COR-L47 (cell line): ENCODE measurements at regions not wholly inside any gene's neighbourhood (a gene's known extent, or its start where the extent isn't known, plus 50 kb on each side); places are given as distances from the start of the nearest gene placed in this dataset.

Experiments used
- DNase-seq: peaks from one replicate; lab custom pipeline; 2025; lab: John Stamatoyannopoulos, UW

DNA sequence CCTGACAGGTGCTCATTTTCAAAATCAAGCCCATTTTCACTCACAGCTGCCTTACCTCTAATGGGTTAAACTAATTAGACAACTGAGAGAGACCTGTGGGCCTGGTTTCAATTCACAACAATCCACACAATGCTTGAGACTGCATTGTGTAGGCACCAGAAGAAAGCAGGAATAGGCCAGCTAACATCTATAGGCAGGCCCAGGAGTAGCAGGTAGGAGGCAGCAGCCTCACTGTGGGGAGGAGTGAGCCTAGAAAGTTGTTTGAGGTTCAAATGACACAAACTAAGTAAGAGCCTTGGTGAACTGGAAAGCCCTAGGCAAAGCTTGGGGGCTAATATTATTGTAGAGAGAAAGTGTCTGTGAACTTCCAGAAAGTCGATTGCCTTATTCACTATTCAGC, 289.5 kb upstream of the CCDC196 start:
- no peak for DNase-seq

DNA sequence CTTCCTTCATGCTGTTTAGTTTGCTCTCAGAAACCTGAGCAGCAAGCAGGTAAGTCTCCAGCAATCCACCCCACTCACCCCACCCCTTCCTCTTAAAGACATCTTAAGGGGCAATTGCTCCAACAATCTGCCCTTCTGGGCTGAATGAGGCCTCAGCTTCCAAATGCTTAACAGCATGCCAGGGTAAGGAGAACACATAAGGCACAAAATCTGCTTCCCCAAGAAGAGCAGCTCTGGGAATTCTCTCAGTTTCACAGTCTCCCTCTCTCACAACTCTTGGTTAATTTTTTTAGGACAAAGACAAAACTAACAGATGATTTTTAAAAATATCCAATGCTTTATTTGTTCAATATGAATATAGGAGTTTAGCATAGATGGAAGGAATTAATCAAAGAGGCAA, 288.9 kb upstream of the CCDC196 start:
- no peak for DNase-seq

DNA sequence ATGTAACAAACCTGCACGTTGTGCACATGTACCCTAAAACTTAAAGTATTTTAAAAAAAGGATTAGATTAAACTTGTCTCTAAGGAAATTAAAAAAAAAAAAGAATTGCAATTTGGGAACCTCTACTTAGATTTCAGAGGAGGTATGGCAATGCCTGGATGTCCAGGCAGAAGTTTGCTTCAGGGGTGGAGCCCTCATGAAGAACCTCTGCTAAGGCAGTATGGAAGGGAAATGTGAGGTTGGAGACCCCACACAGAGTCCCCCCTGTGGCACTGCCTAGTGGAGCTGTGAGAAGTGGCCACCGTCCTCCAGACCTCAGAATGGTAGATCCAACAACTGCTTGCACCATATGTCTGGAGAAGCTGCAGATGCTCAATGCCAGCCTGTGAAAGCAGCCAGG, 279.6 kb upstream of the CCDC196 start:
- no peak for DNase-seq

DNA sequence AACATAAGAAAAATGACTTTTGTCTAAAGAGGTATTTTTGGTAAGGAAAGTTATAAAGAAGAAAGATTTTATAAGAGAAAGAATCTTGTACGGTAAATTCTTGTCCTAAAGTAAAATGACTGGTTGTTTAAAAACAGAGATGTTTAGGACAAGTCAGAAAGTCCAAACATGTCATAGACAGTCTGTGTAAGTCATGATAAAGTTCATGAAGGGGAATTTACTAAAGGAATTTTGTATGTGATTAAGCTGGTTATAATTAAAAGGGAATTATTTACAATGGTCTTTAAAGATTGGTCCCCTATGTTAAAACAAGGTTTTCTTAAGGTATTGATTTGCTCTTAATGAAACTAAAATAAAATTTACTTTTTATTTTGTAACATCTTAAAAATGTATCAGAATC, 269.4 kb upstream of the CCDC196 start:
- no peak for DNase-seq

DNA sequence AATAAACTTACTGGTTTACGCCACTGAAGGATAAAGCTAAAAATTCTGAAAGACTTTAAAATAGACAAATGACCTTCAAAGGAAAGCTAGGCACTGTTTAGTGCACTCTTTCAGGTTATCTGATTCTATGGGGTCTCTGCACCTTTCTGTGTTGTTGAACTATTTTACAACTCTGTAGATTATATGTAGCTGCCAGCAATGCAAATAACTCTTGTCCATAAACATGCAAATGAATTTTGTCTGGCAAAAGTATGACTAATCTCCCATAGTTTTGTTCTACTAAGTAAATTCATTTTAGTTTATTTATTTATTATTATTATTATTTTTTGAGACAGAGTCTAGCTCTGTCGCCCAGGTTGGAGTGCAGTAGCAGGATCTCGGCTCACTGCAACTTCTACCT, 266.3 kb upstream of the CCDC196 start:
- DNase-seq = no peak

DNA sequence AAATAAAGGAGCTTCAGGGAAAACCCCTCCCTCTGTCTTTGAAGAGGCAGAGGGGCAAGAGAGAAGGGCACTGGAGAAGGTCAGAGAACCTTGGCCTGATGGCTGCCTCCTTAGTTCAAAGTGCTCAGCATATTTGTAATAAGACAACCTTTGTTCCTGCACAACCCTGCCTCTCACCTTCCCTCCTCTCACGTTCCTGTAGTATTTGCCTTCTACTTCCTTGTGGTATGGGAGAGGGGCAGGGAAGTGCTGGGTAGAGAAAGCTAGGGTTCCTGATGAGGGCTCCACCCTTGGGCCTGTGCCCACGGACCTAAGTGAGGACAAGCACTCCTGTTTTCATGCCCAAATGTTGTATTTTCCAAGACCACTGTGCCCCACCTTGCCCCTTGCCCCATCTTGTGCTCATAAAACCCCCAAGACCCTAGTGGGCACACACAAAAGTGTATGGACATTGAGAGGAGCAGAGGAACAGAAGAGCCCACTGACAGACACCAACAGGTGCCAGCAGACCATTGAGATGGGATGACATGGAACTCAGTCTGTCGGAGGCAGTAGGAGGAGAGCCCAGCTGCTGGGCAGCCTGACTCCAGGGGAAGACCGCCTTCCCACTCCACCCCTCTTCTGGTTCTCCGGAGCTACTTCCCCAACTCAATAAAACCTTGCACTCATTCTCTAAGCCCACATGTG, 261.5 kb upstream of the CCDC196 start:
- no peak for DNase-seq

DNA sequence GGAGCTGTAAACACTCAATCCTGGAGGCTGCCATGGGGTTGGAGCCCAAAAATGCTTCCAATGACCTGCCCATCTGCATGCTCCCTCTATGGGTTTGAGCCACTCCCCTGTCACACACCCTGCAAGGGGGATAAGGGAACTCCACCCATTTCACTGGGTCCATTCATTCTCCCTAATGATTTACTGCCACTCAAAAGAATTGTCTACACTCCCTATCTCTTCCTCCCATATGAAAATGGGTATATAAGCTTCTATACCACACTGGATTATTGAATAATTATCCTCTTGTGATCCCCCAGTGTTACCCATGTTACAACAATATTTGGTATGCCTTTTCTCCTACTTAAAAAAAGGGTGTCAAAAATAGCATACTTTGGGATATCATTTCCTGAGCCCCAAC, 260.8 kb upstream of the CCDC196 start:
- DNase-seq = no peak

DNA sequence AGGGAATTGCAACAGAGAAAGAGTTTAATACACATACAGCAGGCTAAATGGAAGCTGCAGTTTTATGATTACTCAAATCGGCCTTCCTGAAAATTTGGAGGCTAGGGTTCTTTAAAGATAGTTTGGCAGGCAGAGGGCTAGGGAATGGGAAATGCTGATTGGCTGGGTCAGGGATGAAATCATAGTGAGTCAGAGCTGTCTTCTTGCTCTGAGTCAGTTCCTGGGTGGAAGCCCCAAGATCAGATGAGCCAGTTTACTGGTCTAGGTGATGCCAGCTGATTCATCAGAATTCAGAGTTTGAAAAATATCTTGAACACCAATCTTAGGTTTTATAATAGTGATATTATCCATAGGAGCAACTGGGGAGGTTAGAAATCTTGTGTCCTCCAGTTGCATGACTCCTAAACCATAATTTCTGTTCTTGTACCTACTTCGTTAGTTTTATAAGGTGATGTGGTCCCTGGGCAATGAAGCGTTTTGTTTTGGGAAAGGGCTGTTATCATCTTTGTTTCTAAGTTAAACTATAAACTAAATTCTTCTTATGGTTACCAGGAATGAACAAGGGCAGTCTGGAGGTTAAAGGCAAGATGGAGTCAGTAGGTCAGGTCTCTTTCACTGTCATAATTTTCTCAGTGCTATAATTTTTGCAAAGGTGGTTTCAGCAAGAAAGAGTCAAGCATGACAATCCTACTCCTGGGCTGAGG, 257.8 kb upstream of the CCDC196 start:
- DNase-seq = no peak

DNA sequence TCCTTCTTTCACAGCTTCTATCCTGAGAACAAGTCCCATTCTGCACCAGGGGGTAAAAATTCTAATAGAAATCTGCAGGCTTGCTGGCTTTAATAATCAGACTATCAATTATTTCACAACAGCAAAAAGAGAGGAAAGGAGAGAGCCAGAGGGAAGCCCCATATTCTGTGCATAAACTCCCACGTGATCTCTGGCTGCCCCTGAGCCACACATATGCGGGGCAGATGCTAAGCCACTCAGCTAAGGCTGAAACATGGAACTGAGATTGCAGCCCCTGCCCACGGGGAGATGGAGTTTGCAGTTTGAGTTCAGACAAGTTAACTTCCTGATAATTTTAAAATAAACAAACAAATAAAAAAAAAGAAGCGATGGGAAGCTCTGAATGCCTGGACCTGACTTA, 254.4 kb upstream of the CCDC196 start:
- no peak for DNase-seq

DNA sequence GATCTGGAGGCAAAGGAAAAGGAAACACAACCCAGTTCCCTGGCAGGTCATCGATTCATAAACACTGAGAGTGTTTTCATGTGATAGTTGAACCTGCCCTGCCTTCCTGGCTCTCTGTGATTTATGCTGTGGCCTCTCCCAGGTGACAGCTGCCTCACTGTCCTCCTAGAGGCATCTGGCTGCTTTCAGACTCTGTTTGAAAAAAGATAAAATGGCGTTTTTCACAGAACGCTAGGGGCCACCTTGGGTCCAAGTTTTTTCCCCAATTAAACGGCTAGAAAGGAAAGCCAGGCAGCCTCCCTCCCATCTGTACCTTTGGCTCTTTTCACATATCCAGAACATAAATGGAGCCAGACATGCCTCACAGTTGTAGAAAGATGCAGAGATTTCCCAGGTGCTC, 252.6 kb upstream of the CCDC196 start:
- DNase-seq = no peak

DNA sequence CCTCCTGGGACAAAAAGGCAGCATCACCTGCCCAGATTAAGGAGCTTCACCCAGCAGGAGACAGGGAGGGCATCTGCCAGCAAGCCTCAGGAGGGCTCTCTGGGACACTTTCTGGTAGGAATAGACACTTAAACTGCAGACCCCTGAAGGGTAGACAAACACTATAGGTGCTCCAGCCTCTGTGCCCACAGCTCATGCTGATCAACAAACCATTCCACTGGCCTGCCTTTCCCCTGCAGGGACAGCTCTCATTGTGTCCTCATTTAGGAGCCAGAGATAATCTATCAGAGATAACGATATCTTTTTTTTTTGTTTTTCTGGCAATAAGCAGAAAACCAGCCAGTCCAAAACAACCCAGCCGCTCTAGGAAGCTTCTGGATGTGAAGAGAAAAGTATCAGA, 251.8 kb upstream of the CCDC196 start:
- DNase-seq = no peak

DNA sequence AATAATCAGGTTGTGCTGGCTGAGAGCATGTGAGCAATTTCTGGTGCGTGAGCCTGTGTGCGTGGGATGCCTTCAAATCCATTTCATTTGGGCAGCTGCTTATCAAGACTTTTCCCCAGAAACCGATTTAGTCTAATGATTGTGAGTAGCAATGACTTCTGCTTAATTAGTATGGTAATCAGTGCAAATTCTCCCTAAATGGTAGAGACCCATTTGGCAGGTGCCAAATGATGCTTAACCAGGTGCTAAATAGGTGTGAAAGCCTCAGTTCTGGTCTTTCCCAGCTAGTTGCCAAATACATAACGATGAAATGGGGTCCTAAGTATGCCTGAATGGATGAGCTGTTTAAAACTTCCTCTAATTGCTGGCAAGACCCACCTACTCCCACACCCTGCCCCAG, 248.4 kb upstream of the CCDC196 start:
- no peak for DNase-seq

DNA sequence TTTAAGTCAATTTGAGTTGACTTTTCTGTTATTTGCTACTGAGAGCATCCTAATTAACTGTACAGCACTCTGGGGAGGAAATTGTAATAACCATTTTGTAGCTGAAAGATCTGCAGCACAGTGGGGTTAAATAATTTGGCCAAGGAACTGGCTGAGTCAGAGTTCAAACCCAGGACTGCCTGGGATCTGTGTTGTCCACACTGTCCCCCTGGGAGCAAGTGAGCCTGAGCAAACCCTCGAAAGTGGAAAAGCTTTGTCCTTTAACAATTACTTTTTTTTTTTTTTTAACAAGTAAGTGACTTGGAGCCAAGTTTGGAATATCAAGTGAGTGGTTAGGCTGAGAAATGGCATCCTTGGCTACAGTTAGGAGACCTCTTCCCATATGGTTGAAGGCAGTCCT, 247.2 kb upstream of the CCDC196 start:
- DNase-seq = no peak

DNA sequence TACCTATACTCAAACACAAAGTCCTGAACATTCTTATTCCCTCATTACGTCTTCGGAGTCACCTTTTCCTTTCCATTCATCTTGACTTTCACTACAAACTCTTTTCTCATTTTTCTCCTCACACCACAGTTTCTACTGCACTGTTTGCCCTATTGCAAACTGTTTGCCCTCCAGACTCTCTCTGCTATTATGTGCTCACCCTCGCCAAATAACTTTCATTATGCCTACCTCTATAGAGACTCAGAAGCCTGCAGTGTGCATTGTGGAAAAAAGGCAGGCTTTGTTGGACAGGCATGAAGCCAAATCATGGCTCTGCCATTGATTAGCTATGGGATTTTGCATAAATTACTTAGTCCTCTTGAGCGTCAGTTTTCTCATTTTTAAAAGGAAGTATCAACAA, 246.6 kb upstream of the CCDC196 start:
- DNase-seq = no peak

DNA sequence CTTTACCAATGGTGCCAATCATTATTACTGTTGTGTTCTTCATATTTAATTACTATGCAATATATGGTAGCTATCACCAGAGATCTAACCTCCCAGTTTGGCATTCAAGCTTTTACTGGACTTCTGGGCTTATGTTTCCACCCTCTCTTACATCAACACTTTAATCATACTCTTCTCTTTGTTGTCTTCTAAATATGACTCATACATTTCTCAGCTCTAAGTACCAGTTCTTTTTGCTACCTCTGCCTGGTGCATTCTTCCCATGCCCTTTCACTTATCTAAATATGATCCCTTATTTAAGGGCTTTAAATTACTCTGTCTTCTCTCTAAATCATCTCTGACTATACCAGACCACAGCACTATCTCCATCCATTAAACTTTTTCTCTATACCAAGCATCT, 246.1 kb upstream of the CCDC196 start:
- DNase-seq = no peak

DNA sequence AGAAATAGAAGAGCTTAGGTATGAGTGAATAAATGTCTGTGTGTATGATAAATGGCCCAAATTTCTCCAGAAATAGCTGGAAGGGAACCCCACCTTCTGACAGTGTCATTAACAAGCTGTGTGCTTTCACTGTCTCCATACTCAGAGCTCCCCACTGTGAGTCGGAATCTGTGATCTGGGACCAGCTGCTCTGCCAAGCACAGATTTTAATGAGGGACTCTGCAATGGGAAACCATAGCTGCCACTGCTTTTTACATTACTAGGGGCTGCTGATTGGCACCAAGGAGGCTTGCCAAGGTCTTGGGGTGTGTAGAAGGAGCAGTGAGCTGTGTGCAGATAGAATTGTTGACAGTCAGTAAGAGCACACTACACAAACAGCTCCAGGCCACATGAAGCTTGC, 244.2 kb upstream of the CCDC196 start:
- no peak for DNase-seq

DNA sequence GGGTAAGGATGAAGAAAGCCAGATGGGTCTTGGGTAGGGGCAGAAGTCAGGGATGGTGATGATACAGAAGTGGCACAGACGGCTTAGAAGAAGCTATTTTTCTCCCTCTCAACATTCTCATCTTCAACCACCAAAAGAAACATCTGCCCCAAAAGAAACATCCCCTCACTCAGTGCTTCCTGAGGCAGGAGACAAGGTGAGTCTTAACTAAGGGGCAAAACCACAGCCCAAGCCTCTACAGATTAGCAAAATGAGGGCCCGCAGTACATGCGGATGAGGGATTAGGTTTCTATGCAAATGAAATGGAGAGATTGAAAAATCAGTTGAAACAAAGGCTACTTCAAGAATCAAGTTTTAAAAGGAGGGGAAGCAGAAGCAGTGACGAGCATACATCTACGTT, 241.3 kb upstream of the CCDC196 start:
- no peak for DNase-seq

DNA sequence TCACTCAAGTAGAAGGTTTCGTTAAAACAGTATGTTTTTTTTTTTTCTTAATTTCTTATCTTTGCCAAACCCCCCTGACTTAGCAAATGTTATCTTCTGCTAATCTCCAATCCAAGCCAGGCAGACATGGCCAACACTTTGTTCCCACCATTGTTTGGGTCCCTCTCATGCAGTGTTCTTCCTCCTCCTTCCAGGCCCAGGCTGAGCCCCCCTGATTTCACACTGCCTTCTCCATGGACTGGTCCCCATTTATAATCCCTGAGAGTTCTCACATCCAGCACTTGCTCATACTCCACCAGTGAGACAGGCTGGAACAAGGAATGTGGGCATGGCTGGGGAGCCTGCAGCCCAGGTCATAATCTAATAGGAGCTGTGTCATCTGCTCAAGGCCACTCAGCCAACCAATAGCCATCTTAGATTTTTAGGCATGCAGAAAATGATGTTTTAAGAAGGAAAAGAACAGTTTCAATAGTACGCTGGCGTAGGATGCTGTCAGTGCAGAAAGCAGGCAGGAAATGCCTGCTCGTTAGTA, 238.4 kb upstream of the CCDC196 start:
- no peak for DNase-seq

DNA sequence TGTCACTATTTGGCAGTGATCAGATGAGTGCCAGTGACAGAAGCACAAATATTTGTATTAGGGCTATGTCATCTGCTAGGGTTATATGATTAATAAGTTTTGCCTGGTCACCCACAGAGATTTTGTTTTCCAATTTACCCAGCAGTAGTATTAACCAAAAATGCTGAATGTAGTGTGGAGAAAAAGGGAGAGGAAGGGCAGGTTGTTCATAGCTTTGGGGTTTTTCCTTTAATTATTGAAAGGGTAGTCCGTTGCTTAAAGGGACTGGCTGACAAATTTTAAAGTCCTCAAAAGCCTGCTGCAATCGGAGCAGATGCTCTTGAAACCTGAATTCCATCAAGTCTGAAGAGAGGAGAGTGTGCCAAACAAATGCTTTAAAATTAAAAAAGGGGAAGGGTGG, 237.9 kb upstream of the CCDC196 start:
- DNase-seq = no peak

DNA sequence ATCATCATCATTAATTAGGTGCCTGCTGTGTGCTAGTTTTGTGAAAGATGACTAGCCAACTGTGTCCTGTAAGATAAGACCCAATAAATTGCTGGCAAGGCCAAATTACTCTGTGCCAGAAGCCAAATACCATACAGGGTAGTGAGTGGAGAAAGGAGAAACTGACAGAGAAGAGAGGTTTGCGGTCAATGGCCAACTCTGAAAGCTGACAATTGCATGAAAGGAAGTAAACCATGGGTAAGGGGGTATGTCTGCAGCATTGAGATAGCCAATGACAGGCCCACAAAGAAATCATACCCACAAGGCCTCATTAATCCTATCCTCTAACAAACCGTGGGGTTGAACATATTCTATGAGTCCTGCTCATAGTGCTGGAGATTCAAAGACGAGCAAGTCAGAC, 236.6 kb upstream of the CCDC196 start:
- no peak for DNase-seq

DNA sequence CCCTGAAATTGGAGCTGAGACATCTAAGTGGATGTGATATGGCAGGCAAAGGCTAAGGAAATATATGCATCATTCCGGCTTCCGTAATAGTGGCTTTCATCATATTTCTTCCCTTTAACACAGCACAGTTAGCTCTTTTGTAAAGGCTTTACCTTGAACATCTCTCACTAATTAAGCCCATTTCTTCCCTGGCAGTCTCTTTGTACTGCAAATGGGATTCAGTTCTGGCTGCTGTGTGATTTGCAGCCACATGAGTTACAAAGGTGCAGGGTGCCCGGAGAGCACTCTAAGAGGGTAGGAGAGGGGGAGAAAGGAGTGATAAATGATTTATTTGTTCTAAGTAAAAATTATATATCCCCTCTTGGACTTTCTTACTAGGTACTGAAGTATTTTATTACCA, 232.1 kb upstream of the CCDC196 start:
- DNase-seq = no peak

DNA sequence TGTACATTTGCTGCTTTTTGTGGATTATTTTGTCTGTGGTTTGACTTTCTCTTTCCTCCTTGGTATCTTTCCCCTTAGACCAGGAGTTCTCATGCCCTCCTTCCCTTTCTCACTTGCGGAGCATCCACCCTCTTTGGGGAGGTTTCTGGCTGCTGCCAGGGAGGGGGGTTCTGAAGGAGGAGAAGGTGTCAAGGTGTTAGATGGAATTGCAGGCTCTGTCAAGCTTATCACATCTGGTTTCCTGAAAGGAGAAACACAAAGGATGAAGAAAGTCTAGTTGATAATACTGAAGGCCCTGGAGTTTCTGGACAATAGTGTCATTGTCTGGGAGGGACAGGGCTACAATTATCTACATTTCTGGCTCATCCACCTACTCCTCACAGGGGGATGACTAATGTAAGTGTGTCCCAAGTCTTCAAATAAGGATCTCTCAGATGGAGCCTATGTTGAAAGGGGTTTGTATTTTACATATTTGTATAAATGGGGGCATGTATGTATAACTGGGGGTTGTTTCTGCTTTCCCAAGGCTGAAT, 217.3 kb upstream of the CCDC196 start:
- no peak for DNase-seq

DNA sequence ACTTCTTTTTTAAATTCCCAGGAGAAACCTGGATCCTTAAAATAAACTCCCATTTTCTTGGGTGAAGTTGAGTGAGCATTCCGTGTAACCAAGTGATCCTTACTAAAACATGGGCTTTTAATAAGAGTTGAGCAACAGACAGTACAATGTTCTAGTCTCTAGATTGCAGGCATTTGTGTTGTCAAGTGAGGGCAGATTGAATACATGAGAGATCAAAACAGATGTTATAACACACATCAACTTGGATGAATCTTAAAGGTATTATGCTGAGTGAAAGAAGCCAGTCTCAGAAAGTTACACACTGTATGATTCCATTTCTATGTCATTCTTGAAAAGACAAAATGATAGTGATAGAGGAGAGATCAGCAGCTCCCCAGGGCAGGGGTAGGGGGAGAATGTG, 213.9 kb upstream of the CCDC196 start:
- DNase-seq = no peak
